ENCODE measurements at regions not wholly inside any gene's neighbourhood (a gene's known extent, or its start where the extent isn't known, plus 50 kb on each side); places are given as distances from the start of the nearest gene placed in this dataset.

GRCh38 chr12:18932211-18932610, 194.3 kb downstream of the CAPZA3 start:
- ChIA-PET CTCF (no interaction called here), POLR2A (no interaction called here)
- TF ChIP-seq SUZ12 (IDR thresholded peaks at IDR 0.05): no peak
- TF ChIP-seq FOXM1 (IDR thresholded peaks at IDR 0.05; ENCODE audit: borderline replicate concordance): no peak
- no peak for TF ChIP-seq SP1 (IDR thresholded peaks at IDR 0.05)
- TF ChIP-seq ZNF384 (IDR thresholded peaks at IDR 0.05): no peak
- no peak for TF ChIP-seq NFRKB (IDR thresholded peaks at IDR 0.05)
- no peak for TF ChIP-seq FOXA1 (IDR thresholded peaks at IDR 0.05)
- no peak for TF ChIP-seq ELF4 (IDR thresholded peaks at IDR 0.05)
- no peak for TF ChIP-seq TARDBP (IDR thresholded peaks at IDR 0.05)
- no peak for TF ChIP-seq LEF1 (IDR thresholded peaks at IDR 0.05; ENCODE audit: borderline replicate concordance)
- TF ChIP-seq ARNT (IDR thresholded peaks at IDR 0.05): no peak
- TF ChIP-seq PKNOX1 (IDR thresholded peaks at IDR 0.05): no peak
- no peak for TF ChIP-seq L3MBTL2 (conservative IDR thresholded peaks at IDR 0.05)
- DNase-seq (ENCODE audit: extremely low spot score): no peak

- ChIA-PET POLR2A (no interaction called here), CTCF (no interaction called here)
- no peak for DNase-seq (ENCODE audit: extremely low spot score)
- TF ChIP-seq ZNF384 (IDR thresholded peaks at IDR 0.05) (no peak), FOXM1 (IDR thresholded peaks at IDR 0.05; ENCODE audit: borderline replicate concordance) (no peak), NFRKB (IDR thresholded peaks at IDR 0.05) (no peak)
Measured at GRCh38 chr12:18932715-18933114, 194.8 kb downstream of the CAPZA3 start.

GRCh38 chr12:18935371-18935965, 194.1 kb upstream of the PLEKHA5 start:
- ChIA-PET POLR2A (no interaction called here), CTCF (no interaction called here)
- TF ChIP-seq TARDBP (IDR thresholded peaks at IDR 0.05): no peak
- TF ChIP-seq HDGF (IDR thresholded peaks at IDR 0.05; ENCODE audit: borderline replicate concordance): no peak
- no peak for TF ChIP-seq FOXA1 (IDR thresholded peaks at IDR 0.05)
- TF ChIP-seq SUZ12 (IDR thresholded peaks at IDR 0.05): no peak
- TF ChIP-seq PKNOX1 (IDR thresholded peaks at IDR 0.05): no peak
- no peak for TF ChIP-seq SP1 (IDR thresholded peaks at IDR 0.05)
- no peak for TF ChIP-seq BHLHE40 (IDR thresholded peaks at IDR 0.05; ENCODE audit: borderline replicate concordance)
- no peak for TF ChIP-seq ELF4 (IDR thresholded peaks at IDR 0.05)
- TF ChIP-seq CTBP1 (IDR thresholded peaks at IDR 0.05; ENCODE audit: borderline replicate concordance): no peak
- TF ChIP-seq ARNT (IDR thresholded peaks at IDR 0.05): no peak
- TF ChIP-seq NFRKB (IDR thresholded peaks at IDR 0.05): no peak
- no peak for TF ChIP-seq FOXK2 (IDR thresholded peaks at IDR 0.05)
- TF ChIP-seq LEF1 (IDR thresholded peaks at IDR 0.05; ENCODE audit: borderline replicate concordance): no peak
- TF ChIP-seq ZNF384 (IDR thresholded peaks at IDR 0.05): no peak
- TF ChIP-seq FOXM1 (IDR thresholded peaks at IDR 0.05; ENCODE audit: borderline replicate concordance): no peak
- no peak for DNase-seq (ENCODE audit: extremely low spot score)

- ChIA-PET CTCF (no interaction called here), POLR2A (no interaction called here)
- TF ChIP-seq SUZ12 (IDR thresholded peaks at IDR 0.05) (no peak), BHLHE40 (IDR thresholded peaks at IDR 0.05; ENCODE audit: borderline replicate concordance) (no peak), ELF4 (IDR thresholded peaks at IDR 0.05) (no peak), FOXK2 (IDR thresholded peaks at IDR 0.05) (no peak), FOXA1 (IDR thresholded peaks at IDR 0.05) (no peak), PKNOX1 (IDR thresholded peaks at IDR 0.05) (no peak), NFRKB (IDR thresholded peaks at IDR 0.05) (no peak), ZNF384 (IDR thresholded peaks at IDR 0.05) (no peak), HDGF (IDR thresholded peaks at IDR 0.05; ENCODE audit: borderline replicate concordance) (no peak), FOXM1 (IDR thresholded peaks at IDR 0.05; ENCODE audit: borderline replicate concordance) (no peak), CTBP1 (IDR thresholded peaks at IDR 0.05; ENCODE audit: borderline replicate concordance) (no peak)
- DNase-seq (ENCODE audit: extremely low spot score): no peak
Measured at GRCh38 chr12:18939051-18939450, 190.5 kb upstream of the PLEKHA5 start.

GRCh38 chr12:18942669-18943068, 186.9 kb upstream of the PLEKHA5 start:
- TF ChIP-seq NFRKB (IDR thresholded peaks at IDR 0.05) (no peak), FOXA1 (IDR thresholded peaks at IDR 0.05) (no peak)
- no peak for DNase-seq (ENCODE audit: extremely low spot score)
- ChIA-PET CTCF (no interaction called here), POLR2A (no interaction called here)

GRCh38 chr12:18943200-18943599, 186.3 kb upstream of the PLEKHA5 start:
- ChIA-PET POLR2A (no interaction called here), CTCF (no interaction called here)
- TF ChIP-seq L3MBTL2 (conservative IDR thresholded peaks at IDR 0.05): no peak
- TF ChIP-seq ELF4 (IDR thresholded peaks at IDR 0.05): no peak
- TF ChIP-seq SP1 (IDR thresholded peaks at IDR 0.05): no peak
- no peak for TF ChIP-seq BHLHE40 (IDR thresholded peaks at IDR 0.05; ENCODE audit: borderline replicate concordance)
- no peak for TF ChIP-seq LEF1 (IDR thresholded peaks at IDR 0.05; ENCODE audit: borderline replicate concordance)
- no peak for TF ChIP-seq FOXK2 (IDR thresholded peaks at IDR 0.05)
- no peak for TF ChIP-seq FOXA1 (IDR thresholded peaks at IDR 0.05)
- TF ChIP-seq PKNOX1 (IDR thresholded peaks at IDR 0.05): no peak
- TF ChIP-seq TARDBP (IDR thresholded peaks at IDR 0.05): no peak
- TF ChIP-seq NFRKB (IDR thresholded peaks at IDR 0.05): no peak
- TF ChIP-seq ZNF384 (IDR thresholded peaks at IDR 0.05): no peak
- TF ChIP-seq ARNT (IDR thresholded peaks at IDR 0.05): no peak
- no peak for TF ChIP-seq HDGF (IDR thresholded peaks at IDR 0.05; ENCODE audit: borderline replicate concordance)
- no peak for TF ChIP-seq CTBP1 (IDR thresholded peaks at IDR 0.05; ENCODE audit: borderline replicate concordance)
- no peak for TF ChIP-seq FOXM1 (IDR thresholded peaks at IDR 0.05; ENCODE audit: borderline replicate concordance)
- no peak for TF ChIP-seq SUZ12 (IDR thresholded peaks at IDR 0.05)
- DNase-seq (ENCODE audit: extremely low spot score): no peak

Measured in HEK293T (cell line).